K562 (cell line): ENCODE measurements at regions not wholly inside any gene's neighbourhood (a gene's known extent, or its start where the extent isn't known, plus 50 kb on each side); places are given as distances from the start of the nearest gene placed in this dataset.

ENCODE experiments used
- ATAC-seq: fragments of 200-7000 bp; cut with Tn5 transposase; 3 replicates; pipeline ENCODE4 v1.9.1; 2020; ENCODE audit warnings: moderate library complexity
- BruUV-seq: library from RNA; stranded (reverse); fragments of 400-500 nt; replicated peaks from 2 replicates; lab custom pipeline; 2021; lab: Mats Ljungman, UMichigan
- CTCF ChIA-PET: fragments of 300-600 bp; formaldehyde crosslinking; extraction: SDS; loops from one replicate; lab custom pipeline; 2021; ENCODE audit warnings: low intra/inter-chr PET ratio; lab: Yijun Ruan, JAX
- POLR2A ChIA-PET: fragments of 300-600, 350-650 bp; sonication (Branson Sonifier 250); formaldehyde crosslinking; extraction: SDS; loops from one replicate; lab custom pipeline; 2021; ENCODE audit warnings: antibody characterized with exemption, inconsistent platforms; lab: Yijun Ruan, JAX
- DNase-seq, 4 experiments: peaks; one replicate each; pipeline versions ENCODE4 v3.0.0 to v3.0.0-alpha.2; 2011 to 2018; ENCODE audit warnings: low spot score in 3 of 4, mixed read lengths in 3 of 4; ENCODE audit errors: extremely low read depth in 1 of 4
- FAIRE-seq: peaks from 2 replicates; lab custom pipeline; 2011; peaks lifted over from hg19 to GRCh38; lab: Jason Lieb, UNC
- H2AFZ ChIP-seq: 2 replicates; pipeline ENCODE4 v1.6.0; 2011; ENCODE audit warnings: low read depth, low read length, control low read depth, inconsistent platforms
- H3K27ac ChIP-seq: fragments of 200-600 bp; 3 replicates; pipeline ENCODE4 v1.8.0; 2011; ENCODE audit warnings: low read depth, mild to moderate bottlenecking, control low read depth, inconsistent platforms, low read length, moderate library complexity, mixed read lengths; ENCODE audit errors: extremely low read depth
- H3K27me3 ChIP-seq, 2 experiments: fragments of 300-600 bp in 1 of 2; 2 replicates in 1 of 2; 3 replicates in 1 of 2; pipeline versions ENCODE4 v1.6.0 to v1.8.0; 2011; ENCODE audit warnings: inconsistent platforms in 2 of 2, low read length in 2 of 2, mild to moderate bottlenecking in 1 of 2, mixed read lengths in 1 of 2, moderate library complexity in 1 of 2; ENCODE audit not compliant: control insufficient read depth in 2 of 2, insufficient read depth in 2 of 2
- H3K36me3 ChIP-seq: fragments of 300-600 bp; 3 replicates; pipeline ENCODE4 v1.8.0; 2011; ENCODE audit warnings: mild to moderate bottlenecking, low read length, inconsistent platforms; ENCODE audit not compliant: control insufficient read depth, insufficient read depth
- H3K4me1 ChIP-seq, 2 experiments: fragments of 200-600 bp in 1 of 2; replicated peaks in 1 of 2; 2 replicates in 1 of 2; 3 replicates in 1 of 2; pipeline versions ENCODE4 v1.5.1 to v1.8.0; 2011; ENCODE audit warnings: inconsistent platforms in 2 of 2, low read length in 2 of 2, mild to moderate bottlenecking in 1 of 2, mixed read lengths in 1 of 2, moderate library complexity in 1 of 2; ENCODE audit not compliant: control insufficient read depth in 2 of 2, insufficient read depth in 2 of 2
- H3K4me2 ChIP-seq: 2 replicates; pipeline ENCODE4 v1.6.1; 2011; ENCODE audit warnings: low read length, control low read depth, inconsistent platforms, mixed read lengths; ENCODE audit not compliant: insufficient read depth
- H3K4me3 ChIP-seq: fragments of 200-600 bp; sonication (generic), shearing (Covaris generic); 2 replicates; pipeline ENCODE4 v1.5.1; 2016; ENCODE audit warnings: control low read depth, inconsistent platforms
- H3K79me2 ChIP-seq: fragments of 200-600 bp; 3 replicates; pipeline ENCODE4 v1.8.0; 2011; ENCODE audit warnings: low read length, inconsistent platforms; ENCODE audit not compliant: control insufficient read depth, insufficient read depth
- H3K9ac ChIP-seq, 2 experiments: 2 replicates each; pipeline versions ENCODE4 v1.6.0 to v1.6.1; 2011; ENCODE audit warnings: low read depth in 2 of 2, low read length in 2 of 2, control low read depth in 1 of 2, inconsistent platforms in 1 of 2, mild to moderate bottlenecking in 1 of 2, mixed read lengths in 1 of 2; ENCODE audit not compliant: insufficient read depth in 1 of 2
- H3K9me1 ChIP-seq: one replicate; pipeline ENCODE4 v1.6.0; 2011; ENCODE audit warnings: inconsistent platforms, mild to moderate bottlenecking, low read length, moderate library complexity; ENCODE audit not compliant: control insufficient read depth, insufficient read depth
- H3K9me3 ChIP-seq: replicated peaks from 2 replicates; pipeline ENCODE4 v1.5.1; 2011; ENCODE audit warnings: low read depth, low read length, inconsistent platforms; ENCODE audit not compliant: control insufficient read depth, insufficient read depth
- H4K20me1 ChIP-seq: replicated peaks from 2 replicates; pipeline ENCODE4 v1.6.1; 2011; ENCODE audit warnings: low read length, inconsistent platforms, mixed read lengths; ENCODE audit not compliant: control insufficient read depth, insufficient read depth
- DIDO1 ChIP-seq: fragments of 450-650 bp; IDR thresholded peaks from 2 replicates; pipeline ENCODE4 v1.6.1; 2016; ENCODE audit warnings: low read depth, missing biosample characterization, missing genetic modification characterization
- FOS ChIP-seq: IDR thresholded peaks from 3 replicates; pipeline ENCODE4 v1.6.1; 2011; ENCODE audit not compliant: insufficient read length; ENCODE audit errors: extremely low read depth
- MCM2 ChIP-seq: fragments of 450-650 bp; IDR thresholded peaks from 2 replicates; pipeline ENCODE4 v1.6.1; 2017; ENCODE audit warnings: low read depth, mild to moderate bottlenecking
- MYC ChIP-seq, 2 experiments: fragments of 250-450 bp in 1 of 2; sonication (Bioruptor Pico) in 1 of 2; IDR thresholded peaks; 2 replicates each; pipeline versions ENCODE4 v1.5.1 to v1.6.1; 2012 to 2021; ENCODE audit warnings: low read depth in 2 of 2, borderline replicate concordance in 1 of 2, improper control_type of control experiment in 1 of 2, low read length in 1 of 2, mild to moderate bottlenecking in 1 of 2, moderate library complexity in 1 of 2
- RREB1 ChIP-seq: fragments of 250-450 bp; sonication (Bioruptor Pico); IDR thresholded peaks from 2 replicates; pipeline ENCODE4 v1.4.0; 2020
- WGBS: fragments of 100-300 bp; shearing (Covaris generic); methylation state at CpG from one replicate; pipeline ENCODE4 v1.1.6; 2016; ENCODE audit warnings: low coverage, mixed read lengths; ENCODE audit not compliant: insufficient coverage; ENCODE audit errors: missing lambda C conversion rate; 5-methylcytosine and 5-hydroxymethylcytosine counted together
- in situ Hi-C: fragments of 300-500 bp; cut with MboI; formaldehyde crosslinking; loops from 4 replicates; pipeline ENCODE4 v1.15.0; 2018; ENCODE audit warnings: inconsistent platforms, mixed read lengths
- intact Hi-C: fragments of 100-400 bp; cut with micrococcal nuclease; formaldehyde crosslinking; loops from 2 replicates; pipeline ENCODE4 v1.14.2; 2022

GRCh38 chr2:146481629-146482028 lies 1363.2 kb upstream of the ACVR2A start (continued):
- TF ChIP-seq RREB1 = no peak
- no peak for TF ChIP-seq DIDO1
- TF ChIP-seq MYC (IDR thresholded peaks at IDR 0.05; ENCODE audit: low read depth, low read length) = no peak
- TF ChIP-seq MYC (CRISPR knock-in tag; IDR thresholded peaks at IDR 0.05; ENCODE audit: borderline replicate concordance, low read depth) = no peak

- 3% methylated on average over 5 of the region's 5 CpGs for WGBS
- CTCF ChIA-PET = no interaction called here
- POLR2A ChIA-PET = no interaction called here
- Histone ChIP-seq H3K36me3 (no peaks in the 10 kb centered on the region), H2AFZ (no peak overlapping the region), H3K27ac (no peak overlapping the region), H3K4me3 (no peak overlapping the region), H3K4me1 (no peaks in the 10 kb centered on the region), H3K27me3 (no peaks in the 10 kb centered on the region), H3K4me2 (no peak overlapping the region), H3K79me2 (no peaks in the 10 kb centered on the region), H4K20me1 (no peaks in the 10 kb centered on the region), H3K9ac (no peak overlapping the region), H3K9me3 (no peaks in the 10 kb centered on the region), H3K9me1 (no peaks in the 10 kb centered on the region)
- TF ChIP-seq FOS = no peak
- no peak for TF ChIP-seq MCM2
- intact Hi-C loops = no loop called here
- in situ Hi-C loops = no loop called here
- FAIRE-seq (no peak), DNase-seq (no peak), ATAC-seq (no peak)
- BruUV-seq = no TSS peak
Measured at GRCh38 chr2:146477383-146477782, 1367.4 kb upstream of the ACVR2A start.
